DOHH2 (cell line): ENCODE measurements at regions not wholly inside any gene's neighbourhood (a gene's known extent, or its start where the extent isn't known, plus 50 kb on each side); places are given as distances from the start of the nearest gene placed in this dataset.

Source experiments
- H3F3A ChIP-seq: fragments of 200-600 bp; sonication (generic), shearing (Covaris generic); 2 replicates; pipeline ENCODE4 v1.6.0; 2016; ENCODE audit warnings: antibody characterized with exemption, mild to moderate bottlenecking; ENCODE audit not compliant: control insufficient read depth, insufficient read depth
- H3K27ac ChIP-seq: fragments of 200-600 bp; sonication (generic); 2 replicates; pipeline ENCODE4 v1.5.1; 2014; ENCODE audit warnings: low read depth, mild to moderate bottlenecking, low read length, moderate library complexity
- H3K27me3 ChIP-seq: fragments of 200-600 bp; sonication (generic); 2 replicates; pipeline ENCODE4 v1.6.1; 2014; ENCODE audit warnings: mild to moderate bottlenecking, low read length, mixed read lengths; ENCODE audit not compliant: control insufficient read depth
- H3K36me3 ChIP-seq: fragments of 200-600 bp; sonication (generic); 2 replicates; pipeline ENCODE4 v1.6.1; 2014; ENCODE audit warnings: mild to moderate bottlenecking, low read length, moderate library complexity, mixed read lengths; ENCODE audit not compliant: control insufficient read depth
- H3K4me1 ChIP-seq: fragments of 200-600 bp; sonication (generic); 2 replicates; pipeline ENCODE4 v1.6.1; 2014; ENCODE audit warnings: mild to moderate bottlenecking, low read length, mixed read lengths; ENCODE audit not compliant: control insufficient read depth
- H3K4me2 ChIP-seq: fragments of 200-600 bp; sonication (generic); 2 replicates; pipeline ENCODE4 v1.6.0; 2014; ENCODE audit warnings: mild to moderate bottlenecking, low read length, moderate library complexity
- H3K4me3 ChIP-seq: fragments of 200-600 bp; sonication (generic); 2 replicates; pipeline ENCODE4 v1.5.1; 2014; ENCODE audit warnings: mild to moderate bottlenecking, low read length, mixed read lengths
- H3K79me2 ChIP-seq: fragments of 200-600 bp; sonication (generic); 2 replicates; pipeline ENCODE4 v1.6.1; 2014; ENCODE audit warnings: mild to moderate bottlenecking, low read length, mixed read lengths; ENCODE audit not compliant: control insufficient read depth
- H3K9me2 ChIP-seq: fragments of 200-600 bp; sonication (generic); replicated peaks from 2 replicates; pipeline ENCODE4 v1.6.1; 2014; ENCODE audit warnings: mild to moderate bottlenecking, low read length, mixed read lengths; ENCODE audit not compliant: control insufficient read depth
- H3K9me3 ChIP-seq: fragments of 200-600 bp; sonication (generic); 2 replicates; pipeline ENCODE4 v1.6.1; 2014; ENCODE audit warnings: antibody characterized with exemption, low read length, mixed read lengths; ENCODE audit not compliant: control insufficient read depth, insufficient read depth
- H4K20me1 ChIP-seq: fragments of 200-600 bp; sonication (generic); 2 replicates; pipeline ENCODE4 v1.6.0; 2014; ENCODE audit warnings: low read depth, mild to moderate bottlenecking, antibody characterized with exemption, low read length, moderate library complexity; ENCODE audit not compliant: control insufficient read depth, insufficient read depth
- CTCF ChIP-seq: fragments of 200-600 bp; sonication (generic); IDR thresholded peaks from one replicate; pipeline ENCODE4 v1.5.1; 2014; ENCODE audit warnings: antibody characterized with exemption, mild to moderate bottlenecking, low read depth, low read length; ENCODE audit not compliant: poor library complexity, severe bottlenecking
- EZH2phosphoT487 ChIP-seq: fragments of 200-600 bp; sonication (generic); IDR thresholded peaks from 2 replicates; pipeline ENCODE4 v1.6.1; 2017; ENCODE audit warnings: borderline replicate concordance, mild to moderate bottlenecking, antibody characterized with exemption, low read length, moderate library complexity, mixed read lengths

GRCh38 chr12:5293773-5294172 is 138.1 kb upstream of the NTF3 start:
- TF ChIP-seq CTCF = no peak
- Histone ChIP-seq H3K36me3 (no peaks in the 10 kb centered on the region), H3K27ac (no peak overlapping the region), H3K9me2 (no peaks in the 10 kb centered on the region), H3K4me3 (no peak overlapping the region), H3K4me1 (no peaks in the 10 kb centered on the region), H3F3A (no peaks in the 10 kb centered on the region), H4K20me1 (no peaks in the 10 kb centered on the region), H3K79me2 (no peaks in the 10 kb centered on the region), H3K27me3 (0 out of 2 replicates have a peak, but pooled peaks cover 3% of the 10 kb centered on the region), H3K4me2 (no peak overlapping the region), H3K9me3 (no peaks in the 10 kb centered on the region)

DNA sequence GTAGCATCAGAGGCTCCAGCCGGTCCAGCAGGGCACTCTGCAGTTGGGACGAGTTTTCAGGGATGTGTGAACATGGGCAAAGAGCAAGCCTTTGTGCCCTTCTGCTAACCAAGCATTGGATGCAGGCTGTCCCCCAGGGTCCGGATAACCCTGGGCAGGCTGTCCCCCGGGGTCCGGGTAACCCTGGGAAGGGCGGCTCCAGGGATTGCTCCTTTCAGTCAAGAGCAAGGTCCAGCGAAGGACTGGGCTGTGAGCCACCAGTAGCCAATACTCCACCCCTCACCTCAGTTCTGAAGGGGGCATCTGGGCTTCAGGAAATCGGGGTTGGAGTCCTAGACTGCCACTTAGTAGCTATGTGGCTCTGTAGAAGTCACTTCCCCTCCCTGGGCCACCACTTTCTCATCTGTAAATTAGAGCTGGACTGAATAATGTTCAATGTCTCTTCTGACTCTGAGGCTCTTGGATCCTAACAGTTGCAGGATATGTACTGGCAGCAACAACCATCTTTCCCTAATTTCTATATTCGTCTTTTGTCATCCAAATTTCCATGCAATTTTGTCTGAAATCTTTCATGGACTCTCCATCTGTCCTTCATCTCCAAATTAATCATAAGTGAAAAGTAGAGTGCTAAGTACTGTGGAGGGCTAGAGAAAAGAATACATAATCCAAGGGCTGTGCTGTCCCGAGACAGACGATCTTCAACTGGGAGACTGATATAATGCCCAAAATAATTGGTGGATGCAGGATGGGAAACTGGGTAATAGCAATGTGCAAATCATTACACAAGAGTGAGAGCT is 137.4 kb upstream of the NTF3 start:
- H3K4me3 ChIP-seq = no peak overlapping the region
- H3K4me1 ChIP-seq = no peaks in the 10 kb centered on the region
- H3K27me3 ChIP-seq = peaks cover 6% of the 10 kb centered on the region
- no peaks in the 10 kb centered on the region for H3K36me3 ChIP-seq
- no peaks in the 10 kb centered on the region for H3K9me2 ChIP-seq
- no peaks in the 10 kb centered on the region for H3F3A ChIP-seq
- no peaks in the 10 kb centered on the region for H3K79me2 ChIP-seq
- TF ChIP-seq EZH2phosphoT487 (no peak), CTCF (no peak)
- H3K27ac ChIP-seq = no peak overlapping the region
- H3K4me2 ChIP-seq = no peak overlapping the region
- H3K9me3 ChIP-seq = no peaks in the 10 kb centered on the region
- no peaks in the 10 kb centered on the region for H4K20me1 ChIP-seq

- Histone ChIP-seq H3K27ac (no peak overlapping the region), H3K4me1 (no peaks in the 10 kb centered on the region), H3K4me2 (no peak overlapping the region), H3F3A (no peaks in the 10 kb centered on the region), H3K36me3 (no peaks in the 10 kb centered on the region), H3K27me3 (peaks cover 11% of the 10 kb centered on the region), H3K79me2 (no peaks in the 10 kb centered on the region), H3K4me3 (no peak overlapping the region), H3K9me2 (no peaks in the 10 kb centered on the region), H3K9me3 (no peaks in the 10 kb centered on the region), H4K20me1 (no peaks in the 10 kb centered on the region)
- TF ChIP-seq EZH2phosphoT487 (no peak), CTCF (no peak)
Observed at GRCh38 chr12:5295151-5295550, 136.8 kb upstream of the NTF3 start.
